ENCODE measurements at regions not wholly inside any gene's neighbourhood (a gene's known extent, or its start where the extent isn't known, plus 50 kb on each side); places are given as distances from the start of the nearest gene placed in this dataset.

DNA sequence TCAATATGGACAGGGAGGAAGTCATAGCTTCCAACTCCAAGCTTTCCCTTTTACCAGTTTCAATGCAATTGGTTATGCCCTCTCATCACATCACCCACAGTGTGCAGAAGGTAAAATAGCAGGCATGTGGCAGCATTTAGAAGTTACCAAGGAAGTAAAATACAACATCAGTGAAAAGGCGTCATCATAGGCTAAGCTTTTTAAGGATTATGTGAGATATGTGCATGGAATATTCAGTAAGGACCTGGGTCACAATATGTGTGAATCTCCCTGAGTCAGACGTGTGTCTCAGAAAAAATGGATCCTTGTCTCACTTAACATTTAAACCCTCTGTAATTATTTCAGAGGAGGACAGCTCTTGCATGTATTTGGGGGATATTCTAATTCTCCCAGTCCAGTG lies 522.8 kb upstream of the POM121L12 start:
- Histone ChIP-seq H3K79me2 (ENCODE audit: insufficient read depth, low read length) (no peaks in the 10 kb centered on the region), H3K9me2 (ENCODE audit: low read depth, low read length) (no peaks in the 10 kb centered on the region), H3K27me3 (ENCODE audit: insufficient read depth, low read length) (no peaks in the 10 kb centered on the region), H3K4me1 (ENCODE audit: insufficient read depth, low read length, severe bottlenecking) (peaks cover 38% of the 10 kb centered on the region), H3K4me2 (ENCODE audit: low read length) (peak overlapping the region; percentile 15; the same call in 1 of the 2 replicates), H3K4me3 (ENCODE audit: low read depth, low read length, poor library complexity, severe bottlenecking) (no peak overlapping the region), H3K36me3 (ENCODE audit: insufficient read depth, low read length) (peaks cover 27% of the 10 kb centered on the region), H3K27ac (ENCODE audit: low read depth, low read length, poor library complexity, severe bottlenecking) (peak overlapping the region; percentile 57), H3F3A (ENCODE audit: insufficient read depth, low read length) (0 out of 2 replicates have a peak, but pooled peaks cover 4% of the 10 kb centered on the region), H3K9ac (ENCODE audit: low read length) (peak overlapping the region; percentile 3; the same call in 1 of the 2 replicates), H4K20me1 (ENCODE audit: insufficient read depth, low read length) (no peaks in the 10 kb centered on the region), H3K9me3 (ENCODE audit: low read length) (peaks cover 24% of the 10 kb centered on the region), H2AFZ (ENCODE audit: low read length) (peak overlapping the region; percentile 65)
- TF ChIP-seq CTCF (IDR thresholded peaks at IDR 0.05; ENCODE audit: low read length): no peak
- TF ChIP-seq EZH2 (IDR thresholded peaks at IDR 0.05; ENCODE audit: borderline replicate concordance, low read length): no peak

- Histone ChIP-seq H3K27ac (ENCODE audit: low read depth, low read length, poor library complexity, severe bottlenecking) (peak overlapping the region; percentile 99), H3K79me2 (ENCODE audit: insufficient read depth, low read length) (no peaks in the 10 kb centered on the region), H3K9ac (ENCODE audit: low read length) (peak overlapping the region; percentile 85), H3K36me3 (ENCODE audit: insufficient read depth, low read length) (peaks cover 32% of the 10 kb centered on the region), H3K9me2 (ENCODE audit: low read depth, low read length) (no peaks in the 10 kb centered on the region), H3K4me3 (ENCODE audit: low read depth, low read length, poor library complexity, severe bottlenecking) (peak overlapping the region; percentile 35), H4K20me1 (ENCODE audit: insufficient read depth, low read length) (no peaks in the 10 kb centered on the region), H3K4me1 (ENCODE audit: insufficient read depth, low read length, severe bottlenecking) (peaks cover 80% of the 10 kb centered on the region), H2AFZ (ENCODE audit: low read length) (peak overlapping the region; percentile 97; the same call in 1 of the 2 replicates), H3K9me3 (ENCODE audit: low read length) (0 out of 2 replicates have a peak, but pooled peaks cover 4% of the 10 kb centered on the region), H3F3A (ENCODE audit: insufficient read depth, low read length) (peaks cover 10% of the 10 kb centered on the region; the same call in 1 of the 2 replicates), H3K4me2 (ENCODE audit: low read length) (peak overlapping the region; percentile 68), H3K27me3 (ENCODE audit: insufficient read depth, low read length) (no peaks in the 10 kb centered on the region)
- TF ChIP-seq CTCF (IDR thresholded peaks at IDR 0.05; ENCODE audit: low read length): no peak
- no peak for TF ChIP-seq EZH2 (IDR thresholded peaks at IDR 0.05; ENCODE audit: borderline replicate concordance, low read length)
These were observed 527.7 kb upstream of the POM121L12 start for GRCh38 chr7:52507546-52508255.

DNA sequence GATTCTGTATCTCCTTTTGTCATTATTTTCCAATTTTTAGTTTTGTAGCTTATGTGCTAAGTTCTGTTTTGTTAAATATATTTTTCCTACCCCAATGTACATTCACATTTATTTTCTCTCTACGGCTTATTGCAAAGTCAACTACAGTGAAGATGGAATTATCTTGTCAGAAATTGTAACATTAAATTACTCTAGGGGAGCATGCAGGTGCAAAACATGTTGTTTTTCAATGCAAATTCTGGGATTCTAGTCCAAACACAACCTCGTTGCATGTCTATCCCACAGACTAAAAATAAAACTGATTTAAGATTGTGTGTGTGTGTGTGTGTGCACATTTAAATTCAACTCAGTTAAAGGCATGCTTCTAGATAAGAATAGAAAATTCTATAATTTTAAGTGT lies 529.1 kb upstream of the POM121L12 start:
- Histone ChIP-seq H3K4me3 (ENCODE audit: low read depth, low read length, poor library complexity, severe bottlenecking) (no peak overlapping the region), H4K20me1 (ENCODE audit: insufficient read depth, low read length) (no peaks in the 10 kb centered on the region), H3K9ac (ENCODE audit: low read length) (peak overlapping the region; percentile 85), H3K27me3 (ENCODE audit: insufficient read depth, low read length) (no peaks in the 10 kb centered on the region), H2AFZ (ENCODE audit: low read length) (no peak overlapping the region), H3K36me3 (ENCODE audit: insufficient read depth, low read length) (peaks cover 27% of the 10 kb centered on the region), H3K4me1 (ENCODE audit: insufficient read depth, low read length, severe bottlenecking) (peaks cover 80% of the 10 kb centered on the region), H3K79me2 (ENCODE audit: insufficient read depth, low read length) (no peaks in the 10 kb centered on the region), H3F3A (ENCODE audit: insufficient read depth, low read length) (peaks cover 10% of the 10 kb centered on the region; the same call in 1 of the 2 replicates), H3K27ac (ENCODE audit: low read depth, low read length, poor library complexity, severe bottlenecking) (peak overlapping the region; percentile 99), H3K9me3 (ENCODE audit: low read length) (0 out of 2 replicates have a peak, but pooled peaks cover 4% of the 10 kb centered on the region), H3K4me2 (ENCODE audit: low read length) (peak overlapping the region; percentile 68), H3K9me2 (ENCODE audit: low read depth, low read length) (no peaks in the 10 kb centered on the region)
- TF ChIP-seq CTCF (IDR thresholded peaks at IDR 0.05; ENCODE audit: low read length): no peak
- TF ChIP-seq EZH2 (IDR thresholded peaks at IDR 0.05; ENCODE audit: borderline replicate concordance, low read length): no peak

All from OCI-LY1 (cell line).